Inferior parietal cortex (tissue), 1 donor: ENCODE measurements at regions not wholly inside any gene's neighbourhood (a gene's known extent, or its start where the extent isn't known, plus 50 kb on each side); places are given as distances from the start of the nearest gene placed in this dataset.

Source experiments
- DNase-seq: peaks from one replicate; pipeline ENCODE4 v3.0.0-alpha.2; 2016; ENCODE audit errors: extremely low spot score

- DNase-seq, result no peak
These were observed 105.5 kb upstream of the CPLX2 start for GRCh38 chr5:175765858-175766257.

DNA sequence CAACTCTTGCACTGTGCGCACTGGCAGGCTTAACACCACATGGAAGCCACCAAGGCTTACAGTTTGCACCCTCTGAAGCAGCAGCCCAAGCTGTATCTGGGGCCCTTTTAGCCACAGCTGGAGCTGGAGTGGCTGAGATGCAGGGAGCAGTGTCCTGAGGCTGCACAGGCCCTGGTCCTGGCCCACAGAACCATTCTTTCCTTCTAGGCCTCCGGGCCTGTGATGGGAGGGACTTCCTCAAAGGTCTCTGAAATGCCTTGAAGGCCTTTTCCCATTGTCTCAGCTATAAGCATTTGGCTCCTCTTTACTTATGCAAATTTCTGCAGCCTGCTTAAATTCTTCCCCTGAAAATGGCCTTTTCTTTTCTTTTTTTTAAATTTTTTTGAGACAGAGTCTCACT is 104.4 kb upstream of the CPLX2 start:
- no peak for DNase-seq

GRCh38 chr5:175772747-175773533 is 98.4 kb upstream of the CPLX2 start:
- no peak for DNase-seq

- DNase-seq, result no peak
These were observed 97.8 kb upstream of the CPLX2 start for GRCh38 chr5:175773534-175774070.

DNA sequence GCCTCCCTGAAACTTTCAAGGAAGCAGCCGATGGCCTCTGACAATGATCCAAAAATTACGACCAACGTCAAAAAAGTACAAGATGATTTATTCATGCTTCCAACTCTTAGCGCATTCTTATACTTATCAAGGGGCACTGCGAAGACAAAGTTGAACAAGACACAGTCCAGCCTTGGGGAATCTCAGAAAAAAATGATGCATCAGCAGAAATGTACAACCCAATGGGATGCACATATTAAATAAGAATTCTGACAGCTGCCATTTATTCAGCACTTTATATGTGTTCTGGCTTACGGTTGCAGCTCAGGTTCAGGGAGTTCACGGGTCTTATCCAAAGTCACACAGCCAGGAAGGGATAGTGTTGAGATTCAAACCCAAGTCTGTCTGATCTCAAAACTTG is 96.0 kb upstream of the CPLX2 start:
- DNase-seq, result no peak

- DNase-seq, result peak; percentile 46
These were observed 92.4 kb upstream of the CPLX2 start for GRCh38 chr5:175778951-175779503.

- DNase-seq, result no peak
These were observed 87.6 kb upstream of the CPLX2 start for GRCh38 chr5:175783739-175784138.

GRCh38 chr5:175784230-175784629 is 87.1 kb upstream of the CPLX2 start:
- DNase-seq, result no peak

DNA sequence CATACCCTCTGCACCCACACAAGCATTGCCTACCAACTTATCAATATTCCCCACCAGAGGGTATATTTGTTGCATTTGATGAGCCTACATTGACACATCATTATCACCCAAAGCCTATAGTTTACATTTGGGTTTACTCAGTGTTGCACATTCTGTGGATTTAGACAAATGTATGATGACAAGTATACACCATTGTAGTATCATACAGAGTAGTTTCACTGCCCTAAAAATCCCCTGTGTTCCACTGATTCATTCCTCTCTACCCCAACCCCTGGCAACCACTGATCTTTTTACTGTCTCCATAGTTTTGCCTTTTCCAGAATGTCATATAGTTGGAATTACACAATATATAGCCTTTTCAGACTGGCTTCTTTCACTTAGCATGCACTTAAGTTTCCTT is 85.7 kb upstream of the CPLX2 start:
- DNase-seq, result no peak

GRCh38 chr5:175788155-175788787 is 83.1 kb upstream of the CPLX2 start:
- no peak for DNase-seq

DNA sequence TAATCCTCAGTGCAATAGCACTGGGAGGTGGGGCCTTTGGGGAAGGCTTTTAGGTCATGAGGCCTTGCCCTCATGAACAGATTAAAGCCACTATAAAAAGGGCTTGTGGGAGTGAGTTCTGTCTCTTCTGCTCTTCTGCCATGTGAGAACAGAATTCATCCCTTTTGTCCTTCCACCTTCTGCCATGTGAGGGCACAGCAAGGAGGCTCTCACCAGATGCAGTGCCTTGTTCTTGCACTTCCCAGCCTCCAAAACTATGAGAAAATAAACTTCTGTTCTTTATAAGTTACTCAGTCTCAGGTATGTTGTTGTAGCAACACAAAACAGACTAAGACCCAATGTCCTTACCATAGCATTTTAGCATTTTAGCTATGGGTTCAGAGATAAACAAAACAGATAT is 81.7 kb upstream of the CPLX2 start:
- DNase-seq, result no peak

DNA sequence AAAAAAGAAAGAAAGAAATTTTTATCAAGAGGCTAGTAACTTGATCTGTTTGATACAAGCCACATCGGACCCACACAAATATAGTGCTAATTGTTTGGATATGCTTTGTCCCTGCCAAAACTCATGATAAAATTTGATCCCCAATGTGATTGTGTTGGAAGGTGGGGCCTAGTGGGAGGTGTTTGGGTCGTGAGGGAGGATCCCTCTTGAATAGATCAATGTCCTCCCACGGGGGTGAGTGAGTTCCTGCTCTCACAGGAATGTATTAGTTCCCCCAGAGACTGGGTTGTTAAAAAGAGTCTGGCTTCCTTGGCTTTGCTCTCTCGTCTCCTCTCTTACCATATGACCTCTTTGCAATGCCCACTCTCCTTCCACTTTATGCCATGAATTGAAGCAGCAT is 80.6 kb upstream of the CPLX2 start:
- no peak for DNase-seq

- DNase-seq, result no peak
These were observed 75.4 kb upstream of the CPLX2 start for GRCh38 chr5:175795959-175796358.

- peak; percentile 49 for DNase-seq
These were observed 74.6 kb upstream of the CPLX2 start for GRCh38 chr5:175796536-175797499.

DNA sequence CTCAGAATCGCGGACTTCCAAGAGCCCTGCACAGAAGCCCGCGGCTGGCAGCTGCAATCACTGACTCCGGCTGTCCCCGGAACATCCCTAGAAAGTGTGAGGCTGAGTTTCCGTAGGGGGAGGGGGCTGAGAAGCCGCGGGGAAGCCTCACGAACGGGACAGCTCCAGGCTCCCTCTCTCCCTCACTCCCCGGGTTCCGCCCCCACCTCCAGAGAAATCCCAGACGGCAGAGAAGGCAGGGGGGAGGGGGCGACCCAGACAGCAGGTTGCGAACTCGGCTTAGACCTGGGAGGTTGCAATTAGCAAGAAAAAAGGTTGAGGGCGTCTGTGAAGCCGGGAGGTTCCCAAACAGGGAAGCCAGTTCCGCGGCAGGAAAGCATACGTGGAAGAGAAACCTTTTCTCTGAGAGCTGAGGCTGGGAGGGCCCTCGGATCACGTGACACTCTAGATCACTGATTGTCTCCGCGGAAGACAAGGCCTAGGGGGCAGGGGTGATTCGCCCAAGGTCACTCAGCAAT is 73.8 kb upstream of the CPLX2 start:
- DNase-seq, result peak; percentile 29

- DNase-seq, result no peak
These were observed 72.8 kb upstream of the CPLX2 start for GRCh38 chr5:175798626-175799025.

DNA sequence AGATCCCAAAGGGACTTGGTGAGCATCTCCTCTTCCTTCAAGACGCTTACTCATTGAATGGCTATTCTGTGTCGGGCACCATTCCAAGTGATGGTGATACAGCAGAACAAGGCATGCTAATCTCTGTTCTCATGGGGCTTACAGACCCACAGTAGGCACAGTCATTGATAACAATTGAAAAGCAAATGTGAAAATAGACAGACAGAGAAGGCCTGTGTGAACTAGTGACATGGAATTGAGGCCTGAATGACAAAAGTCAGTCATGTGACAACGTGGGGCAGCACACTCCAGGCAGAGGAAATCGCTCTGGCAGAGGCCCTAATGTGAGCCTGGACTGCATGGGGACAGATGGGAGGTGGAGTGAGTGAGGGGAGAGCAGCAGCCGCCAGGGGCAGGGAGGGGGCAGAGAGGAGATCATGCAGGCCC is 70.7 kb upstream of the CPLX2 start:
- DNase-seq, result peak; percentile 58

GRCh38 chr5:175802361-175802760 is 69.0 kb upstream of the CPLX2 start:
- no peak for DNase-seq

- no peak for DNase-seq
These were observed 68.1 kb upstream of the CPLX2 start for GRCh38 chr5:175803254-175803653.

DNA sequence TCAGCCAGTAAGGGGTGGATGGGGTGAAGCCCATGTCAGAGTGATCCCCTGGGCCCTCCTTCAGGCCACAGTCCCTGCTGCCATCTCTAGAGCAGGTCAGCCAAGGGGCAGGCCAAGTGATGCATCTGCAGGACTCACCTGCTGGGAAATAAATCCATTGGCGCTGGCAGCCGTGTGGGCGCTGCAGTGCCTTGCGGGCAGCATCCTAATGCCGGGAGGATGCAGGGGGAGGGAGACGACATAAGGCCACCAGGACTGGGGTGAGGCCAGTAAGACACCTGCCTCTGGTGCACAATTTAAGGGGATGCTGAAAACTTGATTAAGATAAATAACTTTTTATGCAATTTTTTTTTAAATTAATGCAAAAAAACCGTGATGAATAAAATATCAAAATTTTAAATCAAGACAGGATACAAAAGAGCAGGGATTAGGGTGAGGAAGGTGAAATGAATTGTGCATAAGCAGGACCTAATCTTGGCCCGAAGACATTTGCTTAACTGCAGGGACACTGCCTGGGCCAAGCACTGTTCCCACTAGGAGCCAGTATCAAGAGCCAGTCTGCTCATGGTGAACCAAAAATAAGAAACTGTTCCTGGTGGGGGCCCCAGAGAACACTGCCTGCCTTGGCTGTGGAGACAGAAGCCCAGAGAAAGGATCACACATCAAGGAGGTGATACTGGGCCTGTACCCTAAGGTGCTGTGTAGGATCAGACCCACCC is 67.5 kb upstream of the CPLX2 start:
- DNase-seq, result no peak
